GM12891 (cell line): ENCODE measurements at regions not wholly inside any gene's neighbourhood (a gene's known extent, or its start where the extent isn't known, plus 50 kb on each side); places are given as distances from the start of the nearest gene placed in this dataset.

Source experiments
- PAX5 ChIP-seq: IDR thresholded peaks from 2 replicates; pipeline ENCODE4 v1.6.1; 2011; ENCODE audit warnings: low read length, moderate library complexity, mild to moderate bottlenecking; ENCODE audit not compliant: insufficient read depth, severe bottlenecking
- POLR2A ChIP-seq: IDR thresholded peaks from 2 replicates; pipeline ENCODE4 v1.6.1; 2011; ENCODE audit warnings: low read depth, low read length, control low read depth
- POLR2AphosphoS5 ChIP-seq: IDR thresholded peaks from 2 replicates; pipeline ENCODE4 v1.6.1; 2011; ENCODE audit warnings: low read depth, low read length, control low read depth
- TAF1 ChIP-seq: IDR thresholded peaks from 2 replicates; pipeline ENCODE4 v1.6.1; 2011; ENCODE audit warnings: low read depth, low read length, control low read depth

GRCh38 chr2:192669505-192670091, 474.9 kb upstream of the TMEFF2 start:
- TF ChIP-seq POLR2A (no peak), PAX5 (no peak), TAF1 (no peak), POLR2AphosphoS5 (no peak)
